ENCODE measurements at regions not wholly inside any gene's neighbourhood (a gene's known extent, or its start where the extent isn't known, plus 50 kb on each side); places are given as distances from the start of the nearest gene placed in this dataset.

GRCh38 chr9:108642871-108643270, 212.9 kb downstream of the ACTL7B start:
- no peak for DNase-seq

- no peak for DNase-seq
These were observed 215.6 kb downstream of the ACTL7B start for GRCh38 chr9:108640230-108640629.

- DNase-seq: no peak
These were observed 216.1 kb downstream of the ACTL7B start for GRCh38 chr9:108639696-108640095.

GRCh38 chr9:108639091-108639490, 216.7 kb downstream of the ACTL7B start:
- no peak for DNase-seq

GRCh38 chr9:108637340-108637739, 218.4 kb downstream of the ACTL7B start:
- DNase-seq: no peak

GRCh38 chr9:108636013-108636412, 219.8 kb downstream of the ACTL7B start:
- DNase-seq: no peak

- no peak for DNase-seq
These were observed 220.9 kb downstream of the ACTL7B start for GRCh38 chr9:108634672-108635462.

- no peak for DNase-seq
These were observed 221.6 kb downstream of the ACTL7B start for GRCh38 chr9:108634204-108634603.

GRCh38 chr9:108631496-108632285, 224.1 kb downstream of the ACTL7B start:
- DNase-seq: no peak

GRCh38 chr9:108628316-108628715, 227.5 kb downstream of the ACTL7B start:
- DNase-seq: no peak

- no peak for DNase-seq
These were observed 229.0 kb downstream of the ACTL7B start for GRCh38 chr9:108626743-108627142.

GRCh38 chr9:108621991-108622855, 233.6 kb downstream of the ACTL7B start:
- DNase-seq: no peak

- DNase-seq: no peak
These were observed 235.0 kb downstream of the ACTL7B start for GRCh38 chr9:108620767-108621166.

- no peak for DNase-seq
These were observed 236.8 kb downstream of the ACTL7B start for GRCh38 chr9:108618906-108619550.

GRCh38 chr9:108617676-108618075, 238.1 kb downstream of the ACTL7B start:
- DNase-seq: no peak

- DNase-seq: no peak
These were observed 240.6 kb downstream of the ACTL7B start for GRCh38 chr9:108615152-108615551.

GRCh38 chr9:108612513-108612912, 243.3 kb downstream of the ACTL7B start:
- DNase-seq: no peak

GRCh38 chr9:108609897-108610253, 245.9 kb downstream of the ACTL7B start:
- DNase-seq: no peak

GRCh38 chr9:108609227-108609896, 246.4 kb downstream of the ACTL7B start:
- DNase-seq: no peak

- no peak for DNase-seq
These were observed 248.2 kb downstream of the ACTL7B start for GRCh38 chr9:108607607-108608006.

GRCh38 chr9:108606401-108606800, 249.4 kb downstream of the ACTL7B start:
- DNase-seq: no peak

GRCh38 chr9:108603141-108603540, 252.6 kb downstream of the ACTL7B start:
- DNase-seq: no peak

All from stimulated activated CD4-positive, alpha-beta T cell treated with anti-CD3 and anti-CD28 coated beads, Interleukin-2, amount 100 ng/mL, for 24 hours (primary cell).